ENCODE measurements at regions not wholly inside any gene's neighbourhood (a gene's known extent, or its start where the extent isn't known, plus 50 kb on each side); places are given as distances from the start of the nearest gene placed in this dataset.

DNA sequence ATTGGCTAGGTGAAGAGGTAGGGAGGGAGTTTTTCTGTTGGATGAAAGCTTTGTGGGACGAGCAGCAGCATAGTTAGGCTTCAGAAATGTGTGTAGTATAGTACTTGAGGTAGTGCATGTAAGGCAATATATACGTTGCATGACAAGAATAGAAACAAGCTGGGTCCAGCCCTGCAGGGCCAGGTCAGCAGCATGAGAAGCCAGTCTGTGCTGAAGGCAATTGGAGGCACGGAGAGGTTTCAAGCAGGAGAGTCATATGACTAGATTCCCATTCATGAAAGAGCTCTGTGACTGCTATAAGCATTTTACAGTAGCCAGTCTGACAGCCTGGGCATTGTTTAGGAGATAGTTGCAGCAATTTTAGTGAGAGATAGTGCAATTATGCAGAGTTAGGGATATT lies 84.2 kb upstream of the DSCAM start (continued):
- TF ChIP-seq, protein P1, sequence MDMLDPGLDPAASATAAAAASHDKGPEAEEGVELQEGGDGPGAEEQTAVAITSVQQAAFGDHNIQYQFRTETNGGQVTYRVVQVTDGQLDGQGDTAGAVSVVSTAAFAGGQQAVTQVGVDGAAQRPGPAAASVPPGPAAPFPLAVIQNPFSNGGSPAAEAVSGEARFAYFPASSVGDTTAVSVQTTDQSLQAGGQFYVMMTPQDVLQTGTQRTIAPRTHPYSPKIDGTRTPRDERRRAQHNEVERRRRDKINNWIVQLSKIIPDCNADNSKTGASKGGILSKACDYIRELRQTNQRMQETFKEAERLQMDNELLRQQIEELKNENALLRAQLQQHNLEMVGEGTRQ (IDR thresholded peaks at IDR 0.05; ENCODE audit: low read length), result no peak
- no peak for TF ChIP-seq CHD2 (IDR thresholded peaks at IDR 0.05; ENCODE audit: low read length)

Measured in H1 (cell line).